NCI-H82 (cell line): ENCODE measurements at regions not wholly inside any gene's neighbourhood (a gene's known extent, or its start where the extent isn't known, plus 50 kb on each side); places are given as distances from the start of the nearest gene placed in this dataset.
"Not testable (repeated sequence)": the region's sequence is repeated elsewhere in the genome, so short reads cannot be mapped to it uniquely, and the experiment has no call there.

Experiments
- DNase-seq: peaks from one replicate; lab custom pipeline; 2025; lab: John Stamatoyannopoulos, UW

GRCh38 chr11:45000918-45001317 lies 50.2 kb upstream of the TP53I11 start:
- DNase-seq = no peak

DNA sequence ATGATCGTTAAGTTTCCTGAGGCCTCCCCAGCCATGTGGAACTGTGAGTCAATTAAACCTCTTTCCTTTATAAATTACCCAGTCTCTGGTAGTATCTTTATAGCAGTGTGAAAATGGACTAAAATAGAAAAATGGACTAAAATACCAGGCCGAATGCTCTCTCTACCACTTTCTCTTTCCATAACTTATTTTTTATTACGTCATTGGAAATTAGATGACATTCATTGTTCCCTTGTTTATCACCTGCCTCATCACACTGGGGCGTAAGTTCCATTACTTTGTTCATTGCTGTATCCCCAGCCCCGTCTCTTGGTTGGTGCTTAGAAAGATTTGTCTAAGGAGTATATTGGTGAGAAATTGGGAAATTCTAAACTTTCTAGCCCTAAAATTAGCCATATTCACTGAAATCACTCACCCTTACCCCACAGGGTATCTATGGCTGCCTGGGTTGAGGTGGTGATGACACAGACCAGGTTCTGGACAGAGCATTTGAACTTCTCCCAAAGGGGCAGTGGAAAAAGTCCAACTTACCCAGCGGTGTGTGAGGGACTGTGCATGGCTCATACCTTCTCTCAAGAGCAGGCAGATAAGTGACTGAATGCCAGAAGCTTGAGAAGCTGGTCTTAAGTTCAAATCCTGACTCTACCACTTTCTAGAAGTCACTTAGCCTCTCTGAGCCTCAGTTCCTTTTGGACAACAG lies 50.9 kb upstream of the TP53I11 start:
- no peak for DNase-seq

DNA sequence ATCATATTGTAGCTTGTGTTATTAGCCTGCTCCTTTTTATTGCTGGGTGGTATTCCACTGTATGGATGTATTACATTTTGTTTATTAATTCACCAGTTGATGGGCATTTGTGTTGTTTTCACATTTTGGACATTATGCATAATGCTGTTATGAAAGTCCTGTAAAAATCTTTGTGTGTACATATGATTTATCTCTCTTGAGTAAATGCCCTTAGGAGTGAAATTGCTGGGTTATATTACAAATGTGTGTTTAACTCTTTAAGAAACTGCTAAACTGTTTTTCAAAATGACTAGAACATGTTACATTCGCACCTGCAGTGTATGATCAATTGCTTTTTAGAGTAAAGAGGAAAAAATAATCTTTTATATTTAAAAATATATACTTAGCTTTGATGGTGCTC lies 54.4 kb upstream of the TP53I11 start:
- no peak for DNase-seq

GRCh38 chr11:45007011-45007410 lies 56.3 kb upstream of the TP53I11 start:
- no peak for DNase-seq

DNA sequence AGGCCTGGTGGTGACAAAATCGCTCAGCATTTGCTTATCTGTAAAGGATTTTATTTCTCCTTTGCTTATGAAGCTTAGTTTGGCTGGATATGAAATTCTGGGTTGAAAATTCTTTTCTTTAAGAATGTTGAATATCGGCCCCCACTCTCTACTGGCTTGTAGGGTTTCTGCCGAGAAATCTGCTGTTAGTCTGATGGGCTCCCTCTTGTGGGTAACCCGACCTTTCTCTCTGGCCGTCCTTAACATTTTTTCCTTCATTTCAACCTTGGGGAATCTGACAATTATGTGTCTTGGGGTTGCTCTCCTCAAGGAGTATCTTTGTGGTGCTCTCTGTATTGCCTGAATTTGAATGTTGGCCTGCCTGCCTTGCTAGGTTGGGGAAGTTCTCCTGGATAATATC lies 65.3 kb upstream of the TP53I11 start:
- not testable (repeated sequence) for DNase-seq

- not testable (repeated sequence) for DNase-seq
These were observed 65.8 kb upstream of the TP53I11 start for GRCh38 chr11:45016446-45016845.

DNA sequence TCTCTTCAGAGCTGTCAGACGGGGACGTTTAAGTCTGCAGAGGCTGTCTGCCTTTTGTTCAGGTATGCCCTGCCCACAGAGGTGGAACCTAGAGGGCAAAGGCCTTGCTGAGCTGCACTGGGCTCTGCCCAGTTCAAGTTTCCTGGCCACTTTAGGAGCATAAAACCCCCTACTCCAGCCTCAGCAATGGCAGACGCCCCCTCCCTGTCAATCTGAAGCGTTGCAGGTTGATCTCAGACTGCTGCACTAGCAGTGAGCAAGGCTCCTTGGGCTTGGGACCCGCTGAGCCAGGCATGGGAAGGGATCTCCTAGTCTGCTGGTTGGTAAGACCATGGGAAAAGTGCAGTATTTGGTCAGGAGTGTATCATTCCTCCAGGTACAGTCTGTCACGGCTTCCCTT lies 66.6 kb upstream of the TP53I11 start:
- peak; percentile 26 for DNase-seq

- DNase-seq = no peak
These were observed 70.3 kb upstream of the TP53I11 start for GRCh38 chr11:45021001-45021400.

DNA sequence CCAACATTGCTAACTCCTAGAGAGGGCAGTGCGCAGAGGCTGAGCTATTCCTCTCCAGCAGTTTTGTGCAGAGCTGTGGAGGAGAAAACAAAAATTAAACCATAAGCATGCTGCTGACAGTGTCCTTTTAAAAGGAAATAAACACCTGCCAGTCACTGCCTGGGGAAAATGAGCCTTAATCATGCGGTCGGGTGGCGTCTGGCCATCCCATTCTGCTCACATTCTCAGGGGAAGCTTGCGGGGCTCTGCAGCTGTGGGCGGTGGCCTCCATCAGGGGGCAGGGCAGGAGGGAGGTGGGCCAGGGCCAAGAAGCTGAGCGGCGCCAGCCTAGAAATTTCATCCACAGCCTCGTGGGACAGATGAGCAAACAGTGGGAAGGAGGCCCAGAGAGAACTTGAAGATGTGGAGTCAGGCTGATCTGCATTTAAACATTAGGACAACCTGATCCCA lies 71.0 kb upstream of the TP53I11 start:
- DNase-seq = peak; percentile 40

DNA sequence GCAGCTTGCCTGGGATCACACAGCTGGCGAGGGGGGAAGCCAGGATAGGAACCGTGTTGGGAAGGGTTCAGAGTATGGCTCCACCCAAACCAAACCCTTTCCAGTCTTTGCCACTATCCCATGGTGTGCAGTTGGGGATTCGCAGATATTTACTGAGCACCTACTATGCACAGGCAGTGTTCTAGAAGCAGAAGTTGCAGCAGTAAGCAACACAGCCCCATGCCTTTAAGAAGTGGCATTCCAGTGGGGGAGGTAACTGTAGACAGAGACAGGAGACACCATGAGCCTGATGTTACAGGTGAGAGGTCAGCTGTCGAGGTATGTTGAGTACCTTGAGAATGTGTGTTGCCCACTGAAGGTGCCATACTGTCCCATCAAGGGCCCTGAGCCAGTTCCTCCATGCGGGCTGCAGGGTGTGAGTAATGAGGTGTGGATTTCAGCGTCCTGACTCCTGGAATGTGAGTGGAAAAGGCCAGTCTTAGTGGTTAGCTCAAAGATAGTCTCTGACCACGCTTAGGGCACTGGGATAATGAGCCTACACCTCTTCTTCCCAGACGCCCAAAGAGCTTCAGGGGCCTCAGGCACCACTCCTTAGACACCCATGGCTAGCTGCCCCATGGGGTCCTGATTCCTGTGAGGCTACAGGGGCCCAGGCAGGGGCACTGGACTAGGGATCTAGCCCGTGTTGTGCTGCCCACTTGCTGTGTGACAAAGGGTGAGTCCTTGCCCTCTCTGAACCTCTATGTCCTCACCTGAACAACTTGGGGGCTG lies 71.8 kb upstream of the TP53I11 start:
- DNase-seq = no peak

GRCh38 chr11:45023065-45023365 lies 72.3 kb upstream of the TP53I11 start:
- no peak for DNase-seq

DNA sequence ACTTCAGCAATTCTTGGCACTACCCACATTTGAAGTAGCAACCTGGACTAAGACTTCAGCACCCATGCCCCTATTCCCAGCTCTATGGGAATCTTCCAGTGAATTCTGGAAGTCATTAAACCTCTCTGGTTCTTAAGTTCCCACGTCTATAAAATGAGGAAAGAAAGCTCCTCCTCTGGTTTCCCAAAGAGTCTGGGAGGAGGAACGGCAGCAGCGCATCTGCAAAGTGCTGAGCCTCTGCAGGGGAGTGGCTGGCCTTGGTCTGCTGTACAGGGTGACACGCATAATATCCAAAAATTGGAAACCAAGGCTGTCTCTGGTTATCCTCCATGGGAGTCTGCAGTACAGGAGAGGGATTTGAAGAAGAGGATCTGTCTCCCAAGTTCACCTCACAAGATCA lies 73.6 kb upstream of the TP53I11 start:
- no peak for DNase-seq

GRCh38 chr11:45024846-45025588 lies 74.3 kb upstream of the TP53I11 start:
- DNase-seq = no peak

DNA sequence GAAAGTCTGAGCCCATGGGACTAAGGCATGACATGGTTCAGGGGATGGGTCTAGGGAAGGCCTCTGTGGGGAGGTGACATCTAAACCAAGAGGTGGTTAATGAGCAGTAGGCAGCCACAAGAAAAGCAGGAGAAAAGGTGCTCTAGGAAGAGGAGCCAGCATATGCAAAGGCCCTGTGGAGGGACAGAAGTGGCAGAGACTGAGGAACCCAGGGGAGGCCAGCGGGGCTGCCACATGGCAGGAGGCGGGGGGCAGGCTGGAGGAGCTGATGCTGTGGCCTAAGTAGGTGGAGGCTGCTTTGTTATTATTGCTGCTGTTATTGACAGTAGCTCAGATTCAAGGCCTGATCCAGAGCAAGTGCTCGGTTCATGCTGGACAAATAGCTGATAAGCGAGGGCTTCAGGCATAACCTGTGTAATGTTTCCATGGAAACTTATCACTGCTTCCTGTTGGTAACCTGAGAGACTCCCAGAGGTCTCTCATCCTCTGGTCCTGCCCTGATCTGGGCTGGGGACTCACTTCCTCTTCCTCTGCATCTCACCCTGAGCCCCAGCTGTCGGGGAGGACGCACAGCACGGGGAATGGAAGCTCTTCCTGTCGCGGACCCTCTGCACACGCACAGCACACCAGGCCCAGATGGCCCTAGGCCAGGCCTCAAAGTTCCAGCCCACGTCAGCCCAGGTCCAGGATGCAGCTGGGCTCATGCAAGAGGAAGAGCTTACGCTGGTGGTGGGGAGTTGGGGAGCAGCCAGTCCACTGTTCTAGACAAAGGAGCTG lies 75.2 kb upstream of the TP53I11 start:
- DNase-seq = peak; percentile 37

GRCh38 chr11:45026835-45027234 lies 76.2 kb upstream of the TP53I11 start:
- no peak for DNase-seq

- no peak for DNase-seq
These were observed 76.6 kb upstream of the TP53I11 start for GRCh38 chr11:45027312-45027711.

DNA sequence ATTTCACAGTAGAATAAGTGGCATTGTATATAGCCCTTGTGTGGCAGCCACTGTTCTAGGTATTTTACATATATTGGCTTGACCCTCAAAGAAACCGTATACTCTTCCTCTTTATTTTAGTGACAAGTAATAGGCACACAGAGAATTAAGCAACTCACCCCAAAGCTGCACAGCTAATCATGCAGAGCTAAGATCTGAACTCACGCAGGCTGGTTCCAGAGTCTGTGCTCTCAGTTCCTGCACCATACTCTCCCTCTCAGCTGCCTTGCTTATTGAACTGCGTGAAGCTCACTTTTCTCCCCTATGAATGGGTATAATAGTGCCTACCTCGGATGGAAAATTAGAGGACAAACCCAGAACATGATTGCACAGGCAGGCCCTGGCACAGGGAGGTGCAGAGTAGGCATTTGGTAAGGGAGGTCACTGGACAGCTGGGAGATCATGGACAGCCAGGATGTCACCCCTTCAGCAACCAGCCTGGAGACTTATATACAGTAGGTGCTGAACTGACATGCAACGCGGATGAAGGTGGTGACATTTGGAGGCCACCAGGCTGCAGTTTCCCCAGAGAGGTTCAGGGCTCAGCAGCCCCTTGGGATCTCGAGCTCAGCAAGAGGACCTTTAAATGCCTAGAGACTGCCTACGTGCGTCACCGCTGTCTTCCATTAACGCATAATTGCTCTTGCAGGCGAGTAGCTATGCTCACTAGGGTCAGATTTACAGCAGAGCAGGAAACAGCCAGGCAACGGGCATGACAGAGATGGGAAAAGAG lies 78.4 kb upstream of the TP53I11 start:
- no peak for DNase-seq

DNA sequence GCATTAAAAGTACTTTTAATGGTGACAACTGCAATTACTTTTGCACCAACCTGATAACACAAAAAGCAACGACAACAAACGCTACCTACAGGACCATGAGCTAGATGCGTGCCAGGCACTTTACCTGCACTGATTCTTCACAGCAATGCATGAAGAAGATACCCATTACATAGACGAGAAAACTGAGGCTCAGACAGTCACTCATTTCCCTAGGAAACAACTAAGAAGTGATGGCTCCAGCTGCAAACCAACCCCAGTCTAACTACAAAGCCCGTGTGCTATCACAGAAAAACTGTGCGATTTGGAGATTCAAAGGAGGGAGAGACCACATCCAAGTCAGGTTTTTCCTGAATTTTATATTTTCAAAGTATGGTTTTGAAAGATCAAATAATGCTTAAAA lies 80.1 kb upstream of the TP53I11 start:
- DNase-seq = no peak

DNA sequence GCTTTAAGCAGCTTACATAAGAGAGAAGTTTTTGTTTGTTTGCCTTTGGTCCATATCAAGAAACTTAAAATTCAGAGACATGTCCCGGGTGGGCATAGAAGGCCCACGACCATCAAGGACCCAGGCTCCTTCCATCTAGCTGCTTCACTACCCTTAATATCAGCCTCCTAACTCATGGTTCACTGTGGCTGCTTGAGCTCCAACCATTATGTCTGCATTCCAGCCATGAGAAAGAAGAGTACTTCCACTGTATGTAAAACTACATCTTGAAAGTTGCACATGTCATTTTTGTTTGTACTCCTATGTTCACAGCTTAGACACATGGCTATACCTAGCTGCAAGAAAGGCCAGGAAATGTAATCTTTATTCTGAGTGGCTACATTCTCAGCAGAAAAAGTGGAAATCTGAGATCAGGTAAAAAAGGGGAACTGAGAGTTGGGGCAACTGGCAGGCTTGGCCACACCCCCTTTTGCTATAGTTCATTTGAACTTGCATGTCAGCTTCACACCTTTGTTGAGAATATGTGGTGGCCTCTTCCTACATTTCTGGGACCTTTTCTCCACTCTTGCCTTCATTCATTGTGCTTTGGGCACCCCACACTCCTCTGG lies 81.3 kb upstream of the TP53I11 start:
- no peak for DNase-seq

DNA sequence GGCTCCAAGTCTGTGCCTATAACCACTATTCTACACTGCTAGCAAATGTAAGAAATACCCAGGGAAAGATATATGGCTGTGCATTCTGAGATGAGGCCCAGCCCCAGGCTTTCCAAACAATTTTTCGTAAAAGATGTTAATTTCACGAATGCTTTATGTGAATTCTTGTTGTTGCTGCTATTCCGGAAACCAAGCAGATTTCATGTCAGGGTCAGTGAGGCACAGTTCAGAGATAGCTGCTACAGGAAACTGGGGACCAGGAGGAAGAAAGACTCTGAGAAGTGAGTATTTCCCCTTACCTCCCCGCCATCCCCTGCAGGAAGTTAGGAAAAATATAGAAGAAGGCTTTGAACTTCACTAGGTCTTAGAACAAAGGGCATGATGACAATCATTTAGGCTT lies 84.7 kb upstream of the TP53I11 start:
- no peak for DNase-seq

DNA sequence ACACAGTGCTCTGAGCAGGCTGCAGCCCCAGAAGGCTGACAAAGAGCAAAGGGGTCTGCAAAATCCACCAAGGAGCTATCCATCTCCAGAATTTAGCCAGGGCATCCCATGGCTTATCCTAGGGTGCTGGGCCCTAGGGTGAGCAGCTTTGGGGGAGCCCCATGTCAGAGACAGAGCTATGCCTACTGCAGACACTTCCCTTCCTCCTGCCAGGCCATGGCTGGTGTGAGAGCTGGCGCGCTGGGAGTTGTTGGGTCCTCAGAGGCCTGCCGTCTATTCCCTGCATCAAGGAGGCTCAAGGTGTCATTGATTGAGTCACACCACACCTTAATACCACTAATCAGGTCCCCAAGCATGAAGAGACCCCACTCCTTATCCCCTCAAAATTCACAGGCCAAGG lies 85.3 kb upstream of the TP53I11 start:
- no peak for DNase-seq
